ENCODE measurements at regions not wholly inside any gene's neighbourhood (a gene's known extent, or its start where the extent isn't known, plus 50 kb on each side); places are given as distances from the start of the nearest gene placed in this dataset.

GRCh38 chr13:28548872-28549271, 53.9 kb upstream of the FLT1 start:
- Histone ChIP-seq H3K79me1 (ENCODE audit: low read depth, low read length) (no peaks in the 10 kb centered on the region), H2BK15ac (ENCODE audit: low read length) (no peak overlapping the region; the same call in 1 of the 2 replicates), H3K56ac (replicated peaks; ENCODE audit: insufficient read length, low read depth, low read length) (no peak overlapping the region), H2BK12ac (ENCODE audit: low read depth, low read length) (no peak overlapping the region; the same call in 1 of the 2 replicates), H3K27ac (ENCODE audit: low read depth, low read length) (no peak overlapping the region), H2BK5ac (ENCODE audit: low read depth, low read length) (no peak overlapping the region), H4K5ac (ENCODE audit: insufficient read length, low read depth, low read length) (no peak overlapping the region), H3K23me2 (ENCODE audit: low read depth, low read length) (peaks cover 3% of the 10 kb centered on the region; the same call in 1 of the 2 replicates), H3K36me3 (ENCODE audit: control insufficient read depth in 2 of 4, insufficient read depth in 4 of 4, low read length in 3 of 4) (no peaks in the 10 kb centered on the region), H2BK20ac (ENCODE audit: low read length) (no peak overlapping the region), H2BK120ac (replicated peaks; ENCODE audit: low read depth, low read length) (no peak overlapping the region), H3K23ac (ENCODE audit: insufficient read length) (no peak overlapping the region), H3K4me3 (ENCODE audit: extremely low read depth in 1 of 4, insufficient read depth in 2 of 4, low read depth in 3 of 4, low read length in 4 of 4) (no peak overlapping the region), H3K4me1 (replicated peaks in 1 of 4; ENCODE audit: control insufficient read depth in 3 of 4, insufficient read depth in 4 of 4, low read length in 3 of 4) (peaks cover 0 to 2% (median 0%) of the 10 kb centered on the region in 4 experiments; a peak in 1 of 7 replicates), H3K18ac (ENCODE audit: extremely low read depth, low read length) (no peak overlapping the region), H3K14ac (ENCODE audit: insufficient read length) (no peak overlapping the region), H2AK5ac (ENCODE audit: low read depth, low read length) (no peak overlapping the region), H2AFZ (ENCODE audit: low read length) (peak overlapping the region; percentile 86), H4K20me1 (replicated peaks in 1 of 2; ENCODE audit: control insufficient read depth in 1 of 2, insufficient read depth in 2 of 2, low read length in 2 of 2) (no peaks in the 10 kb centered on the region), H3K4me2 (ENCODE audit: insufficient read depth in 1 of 2, low read depth in 2 of 2, low read length in 2 of 2) (no peak overlapping the region), H3K4ac (replicated peaks; ENCODE audit: insufficient read length, low read depth, low read length) (no peak overlapping the region), H3K79me2 (ENCODE audit: control insufficient read depth in 1 of 2, insufficient read depth in 2 of 2, low read length in 2 of 2) (no peaks in the 10 kb centered on the region), H4K8ac (ENCODE audit: extremely low read depth, insufficient read depth, low read length) (no peak overlapping the region), H4K91ac (replicated peaks; ENCODE audit: insufficient read length, low read length) (no peak overlapping the region), H3K9ac (replicated peaks in 1 of 4; ENCODE audit: extremely low read depth in 1 of 4, low read depth in 3 of 4, low read length in 3 of 4) (no peak overlapping the region), H3K27me3 (replicated peaks in 1 of 4; ENCODE audit: control insufficient read depth in 3 of 4, extremely low read depth in 1 of 4, insufficient read depth in 3 of 4, low read length in 3 of 4) (no peaks in the 10 kb centered on the region; a peak in 1 of 7 replicates), H3K9me3 (ENCODE audit: insufficient read depth in 2 of 2, low read depth in 1 of 2, low read length in 1 of 2) (0 out of 4 replicates have a peak, but pooled peaks cover 0 to 2% of the 10 kb centered on the region in 2 experiments)
- DNase-seq (ENCODE audit: low read depth in 1 of 2, low spot score in 2 of 2) (no peak), FAIRE-seq (no peak)
- ChIA-PET POLR2A (ENCODE audit: partially characterized antibody) (interaction anchor here (0.5 to 1.4 kb wide), 3 partner anchors 9 to 386 kb away, joined by 3 read pairs; no protein-coding TSS in a partner anchor), CTCF (ENCODE audit: partially characterized antibody) (interaction anchor here (0.6 to 2.7 kb wide), 26 partner anchors 9 to 208 kb away, joined by 3 to 10 read pairs (median 4); partner anchors contain the start of gene POMP)
- 58% methylated on average over 2 of the region's 2 CpGs; no CpG with 5 or more reads in 1 of the 2 experiments for WGBS, 2 experiments (ENCODE audit: extremely low coverage in 1 of 2, insufficient coverage in 1 of 2, insufficient read length in 1 of 2, insufficient replicate concordance in 2 of 2, low coverage in 1 of 2, low lambda C conversion rate in 2 of 2, missing lambda C conversion rate in 1 of 2)
- TF ChIP-seq YY1 (IDR thresholded peaks at IDR 0.05; ENCODE audit: low read depth, low read length) (no peak), POU5F1 (IDR thresholded peaks at IDR 0.05; ENCODE audit: low read depth, low read length) (no peak), BCL11A (IDR thresholded peaks at IDR 0.05; ENCODE audit: low read depth in 2 of 2, low read length in 2 of 2) (no peak), SIN3A (conservative IDR thresholded peaks at IDR 0.05 in 1 of 2, IDR thresholded peaks at IDR 0.05 in 1 of 2; ENCODE audit: low read depth in 1 of 2, low read length in 2 of 2) (no peak), NANOG (IDR thresholded peaks at IDR 0.05; ENCODE audit: insufficient read depth, low read depth, low read length, poor library complexity, severe bottlenecking) (no peak), HDAC6 (IDR thresholded peaks at IDR 0.05; ENCODE audit: low read depth, low read length) (no peak), SAP30 (IDR thresholded peaks at IDR 0.05; ENCODE audit: insufficient read depth, insufficient replicate concordance, low read length) (no peak), SP4 (IDR thresholded peaks at IDR 0.05; ENCODE audit: low read length) (no peak)
- TF ChIP-seq, protein P1, sequence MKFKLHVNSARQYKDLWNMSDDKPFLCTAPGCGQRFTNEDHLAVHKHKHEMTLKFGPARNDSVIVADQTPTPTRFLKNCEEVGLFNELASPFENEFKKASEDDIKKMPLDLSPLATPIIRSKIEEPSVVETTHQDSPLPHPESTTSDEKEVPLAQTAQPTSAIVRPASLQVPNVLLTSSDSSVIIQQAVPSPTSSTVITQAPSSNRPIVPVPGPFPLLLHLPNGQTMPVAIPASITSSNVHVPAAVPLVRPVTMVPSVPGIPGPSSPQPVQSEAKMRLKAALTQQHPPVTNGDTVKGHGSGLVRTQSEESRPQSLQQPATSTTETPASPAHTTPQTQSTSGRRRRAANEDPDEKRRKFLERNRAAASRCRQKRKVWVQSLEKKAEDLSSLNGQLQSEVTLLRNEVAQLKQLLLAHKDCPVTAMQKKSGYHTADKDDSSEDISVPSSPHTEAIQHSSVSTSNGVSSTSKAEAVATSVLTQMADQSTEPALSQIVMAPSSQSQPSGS (IDR thresholded peaks at IDR 0.05; ENCODE audit: low read length) = no peak
